Osteoblast (primary cell): ENCODE measurements at regions not wholly inside any gene's neighbourhood (a gene's known extent, or its start where the extent isn't known, plus 50 kb on each side); places are given as distances from the start of the nearest gene placed in this dataset.
"Not testable (repeated sequence)": the region's sequence is repeated elsewhere in the genome, so short reads cannot be mapped to it uniquely, and the experiment has no call there.

Experiments used
- DNase-seq: peaks from one replicate; pipeline ENCODE4 v3.0.0; 2011; ENCODE audit warnings: low spot score, mixed read lengths; ENCODE audit not compliant: insufficient read length; ENCODE audit errors: missing footprints
- H2AFZ ChIP-seq: 2 replicates; pipeline ENCODE4 v1.6.0; 2011; ENCODE audit warnings: mild to moderate bottlenecking, low read length
- H3K27ac ChIP-seq: 2 replicates; pipeline ENCODE4 v1.5.1; 2011; ENCODE audit warnings: mild to moderate bottlenecking, low read depth, low read length, moderate library complexity
- H3K27me3 ChIP-seq: 2 replicates; pipeline ENCODE4 v1.6.0; 2012; ENCODE audit warnings: mild to moderate bottlenecking, control low read depth, inconsistent platforms, low read length, moderate library complexity; ENCODE audit not compliant: insufficient read depth
- H3K36me3 ChIP-seq: 2 replicates; pipeline ENCODE4 v1.5.1; 2011; ENCODE audit warnings: mild to moderate bottlenecking, low read length, control low read depth, moderate library complexity; ENCODE audit not compliant: insufficient read depth
- H3K4me1 ChIP-seq: 2 replicates; pipeline ENCODE4 v1.5.1; 2011; ENCODE audit warnings: mild to moderate bottlenecking, low read length, control low read depth, moderate library complexity; ENCODE audit not compliant: insufficient read depth
- H3K4me2 ChIP-seq: 2 replicates; pipeline ENCODE4 v1.6.0; 2011; ENCODE audit warnings: mild to moderate bottlenecking, low read length; ENCODE audit not compliant: insufficient read depth
- H3K4me3 ChIP-seq: fragments of 200-600 bp; sonication (generic); 3 replicates; pipeline ENCODE4 v1.5.1; 2012; ENCODE audit warnings: mild to moderate bottlenecking, low read length, inconsistent platforms; ENCODE audit not compliant: insufficient read depth
- H3K79me2 ChIP-seq: 2 replicates; pipeline ENCODE4 v1.6.0; 2012; ENCODE audit warnings: mild to moderate bottlenecking, low read length, control low read depth, inconsistent platforms; ENCODE audit not compliant: insufficient read depth
- H3K9me3 ChIP-seq: 2 replicates; pipeline ENCODE4 v1.5.1; 2011; ENCODE audit warnings: low read depth, low read length, control low read depth
- H4K20me1 ChIP-seq: 2 replicates; pipeline ENCODE4 v1.6.0; 2012; ENCODE audit warnings: mild to moderate bottlenecking, low read length, control low read depth; ENCODE audit not compliant: insufficient read depth
- CTCF ChIP-seq: IDR thresholded peaks from 2 replicates; pipeline ENCODE4 v1.5.1; 2011; ENCODE audit warnings: mild to moderate bottlenecking, low read depth, low read length, moderate library complexity; ENCODE audit errors: extremely low read depth

- Histone ChIP-seq H3K4me2 (no peak overlapping the region), H3K9me3 (no peaks in the 10 kb centered on the region), H3K79me2 (no peaks in the 10 kb centered on the region), H2AFZ (no peak overlapping the region), H3K4me1 (no peaks in the 10 kb centered on the region), H3K4me3 (no peak overlapping the region), H4K20me1 (no peaks in the 10 kb centered on the region), H3K27me3 (no peaks in the 10 kb centered on the region), H3K27ac (no peak overlapping the region), H3K36me3 (no peaks in the 10 kb centered on the region)
- DNase-seq: no peak
- no peak for TF ChIP-seq CTCF
Observed at GRCh38 chr10:37520488-37520887, 336.9 kb downstream of the ZNF248 start.

DNA sequence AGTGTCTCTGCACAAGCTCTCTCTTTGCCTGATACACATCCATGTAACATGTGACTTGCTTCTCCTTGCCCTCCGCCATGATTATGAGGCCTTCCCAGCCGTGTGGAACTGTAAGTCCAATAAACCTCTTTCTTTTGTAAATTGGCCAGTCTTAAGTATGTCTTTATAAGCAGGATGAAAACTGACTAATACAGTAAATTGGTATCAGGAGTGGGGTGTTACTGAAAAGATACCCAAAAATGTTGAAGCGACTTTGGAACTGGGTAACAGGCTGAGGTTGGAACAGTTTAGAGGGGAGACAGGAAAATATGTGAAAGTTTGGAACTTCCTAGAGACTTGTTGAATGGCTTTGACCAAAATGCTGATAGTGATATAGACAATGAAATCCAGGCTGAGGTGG, 346.9 kb downstream of the ZNF248 start:
- not testable (repeated sequence) for H3K9me3 ChIP-seq, H4K20me1 ChIP-seq, H2AFZ ChIP-seq, H3K36me3 ChIP-seq, H3K27ac ChIP-seq, H3K4me3 ChIP-seq, H3K27me3 ChIP-seq, H3K4me1 ChIP-seq, H3K79me2 ChIP-seq, H3K4me2 ChIP-seq, DNase-seq

GRCh38 chr10:37496061-37496460, 361.3 kb downstream of the ZNF248 start:
- Histone ChIP-seq H4K20me1 (no peaks in the 10 kb centered on the region), H3K4me1 (no peaks in the 10 kb centered on the region), H3K27me3 (no peaks in the 10 kb centered on the region), H2AFZ (no peak overlapping the region), H3K27ac (no peak overlapping the region), H3K79me2 (no peaks in the 10 kb centered on the region), H3K4me3 (no peak overlapping the region), H3K4me2 (no peak overlapping the region), H3K9me3 (no peaks in the 10 kb centered on the region), H3K36me3 (no peaks in the 10 kb centered on the region)
- no peak for TF ChIP-seq CTCF
- DNase-seq: no peak

GRCh38 chr10:37495415-37495814, 362.0 kb downstream of the ZNF248 start:
- no peak overlapping the region for H2AFZ ChIP-seq
- DNase-seq: no peak
- no peaks in the 10 kb centered on the region for H4K20me1 ChIP-seq
- H3K4me2 ChIP-seq: no peak overlapping the region
- no peaks in the 10 kb centered on the region for H3K36me3 ChIP-seq
- peak; percentile 43 for TF ChIP-seq CTCF
- no peak overlapping the region for H3K4me3 ChIP-seq
- H3K79me2 ChIP-seq: no peaks in the 10 kb centered on the region
- H3K27ac ChIP-seq: no peak overlapping the region
- H3K4me1 ChIP-seq: no peaks in the 10 kb centered on the region
- no peaks in the 10 kb centered on the region for H3K27me3 ChIP-seq
- H3K9me3 ChIP-seq: no peaks in the 10 kb centered on the region

DNA sequence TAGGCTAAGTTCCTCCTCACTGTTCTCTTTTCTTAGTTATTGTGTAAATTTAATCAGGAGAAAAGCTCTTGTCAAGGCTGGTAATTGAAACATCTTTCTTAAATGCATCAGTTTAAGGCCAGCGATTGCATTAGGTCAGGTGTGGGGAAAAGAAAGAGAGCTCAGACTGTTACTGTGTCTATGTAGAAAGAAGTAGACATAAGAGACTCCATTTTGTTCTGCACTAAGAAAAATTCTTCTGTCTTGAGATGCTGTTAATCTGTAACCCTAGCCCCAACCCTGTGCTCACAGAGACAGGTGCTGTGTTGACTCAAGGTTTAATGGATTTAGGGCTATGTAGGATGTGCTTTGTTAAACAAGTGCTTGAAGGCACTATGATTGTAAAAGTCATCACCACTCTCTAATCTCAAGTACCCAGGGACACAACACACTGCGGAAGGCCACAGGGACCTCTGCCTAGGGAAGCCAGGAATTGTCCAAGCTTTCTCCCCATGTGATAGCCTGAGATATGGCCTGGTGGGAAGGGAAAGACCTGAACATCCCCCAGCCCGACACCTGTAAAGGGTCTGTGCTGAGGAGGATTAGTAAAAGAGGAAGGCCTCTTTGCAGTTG, 364.1 kb downstream of the ZNF248 start:
- not testable (repeated sequence) for DNase-seq, H3K4me3 ChIP-seq, H3K4me2 ChIP-seq, H3K9me3 ChIP-seq, H3K36me3 ChIP-seq, H3K79me2 ChIP-seq, H2AFZ ChIP-seq, H3K27me3 ChIP-seq, H4K20me1 ChIP-seq, H3K27ac ChIP-seq
- peaks cover 12% of the 10 kb centered on the region for H3K4me1 ChIP-seq
